Mesothelial cell of epicardium (in vitro differentiated cells): ENCODE measurements at regions not wholly inside any gene's neighbourhood (a gene's known extent, or its start where the extent isn't known, plus 50 kb on each side); places are given as distances from the start of the nearest gene placed in this dataset.

ENCODE experiments used
- DNase-seq, 2 experiments: peaks; one replicate each; pipeline ENCODE4 v3.0.0; 2021; ENCODE audit warnings: low spot score in 2 of 2; ENCODE audit not compliant: unreplicated experiment in 2 of 2
- H3K27ac Mint-ChIP-seq: 2 replicates; pipeline ENCODE4 v1.8.0; 2021; ENCODE audit warnings: mixed read lengths
- H3K27me3 Mint-ChIP-seq: 2 replicates; pipeline ENCODE4 v1.8.0; 2021; ENCODE audit warnings: low read depth, mixed read lengths
- H3K36me3 Mint-ChIP-seq: 2 replicates; pipeline ENCODE4 v1.8.0; 2021; ENCODE audit warnings: mixed read lengths
- H3K4me1 Mint-ChIP-seq: 2 replicates; pipeline ENCODE4 v1.8.0; 2021; ENCODE audit warnings: mixed read lengths
- H3K4me3 Mint-ChIP-seq: 2 replicates; pipeline ENCODE4 v1.8.0; 2021; ENCODE audit warnings: mild to moderate bottlenecking, moderate library complexity, mixed read lengths
- H3K9me3 Mint-ChIP-seq: 2 replicates; pipeline ENCODE4 v1.8.0; 2021; ENCODE audit warnings: mixed read lengths
- CTCF ChIP-seq: fragments of 200-600 bp; sonication (generic); IDR thresholded peaks from one replicate; pipeline ENCODE4 v1.5.0; 2021; ENCODE audit warnings: antibody characterized with exemption; ENCODE audit not compliant: unreplicated experiment

- Mint-ChIP-seq H3K9me3 (no peaks in the 10 kb centered on the region), H3K27ac (no peak overlapping the region), H3K27me3 (no peaks in the 10 kb centered on the region), H3K4me3 (no peak overlapping the region), H3K4me1 (peaks cover 28% of the 10 kb centered on the region), H3K36me3 (no peaks in the 10 kb centered on the region)
- TF ChIP-seq CTCF = no peak
- DNase-seq = peak in 1 of 2 experiments; percentile 13
Measured at GRCh38 chr13:24627946-24628345, 52.3 kb upstream of the ATP12A start.

GRCh38 chr13:24629320-24629719, 50.9 kb upstream of the ATP12A start:
- H3K27ac Mint-ChIP-seq = no peak overlapping the region
- H3K4me1 Mint-ChIP-seq = peaks cover 28% of the 10 kb centered on the region
- no peaks in the 10 kb centered on the region for H3K9me3 Mint-ChIP-seq
- no peaks in the 10 kb centered on the region for H3K36me3 Mint-ChIP-seq
- TF ChIP-seq CTCF = no peak
- H3K4me3 Mint-ChIP-seq = no peak overlapping the region
- DNase-seq = no peak
- no peaks in the 10 kb centered on the region for H3K27me3 Mint-ChIP-seq

- no peaks in the 10 kb centered on the region for H3K9me3 Mint-ChIP-seq
- no peak overlapping the region for H3K27ac Mint-ChIP-seq
- no peaks in the 10 kb centered on the region for H3K27me3 Mint-ChIP-seq
- TF ChIP-seq CTCF = no peak
- peaks cover 24% of the 10 kb centered on the region for H3K4me1 Mint-ChIP-seq
- H3K36me3 Mint-ChIP-seq = no peaks in the 10 kb centered on the region
- H3K4me3 Mint-ChIP-seq = no peak overlapping the region
- DNase-seq = no peak
Measured at GRCh38 chr13:24630121-24630520, 50.1 kb upstream of the ATP12A start.
